NCI-H146 (cell line): ENCODE measurements at regions not wholly inside any gene's neighbourhood (a gene's known extent, or its start where the extent isn't known, plus 50 kb on each side); places are given as distances from the start of the nearest gene placed in this dataset.
"Not testable (repeated sequence)": the region's sequence is repeated elsewhere in the genome, so short reads cannot be mapped to it uniquely, and the experiment has no call there.

ENCODE experiments used
- DNase-seq: peaks from one replicate; lab custom pipeline; 2025; lab: John Stamatoyannopoulos, UW

DNA sequence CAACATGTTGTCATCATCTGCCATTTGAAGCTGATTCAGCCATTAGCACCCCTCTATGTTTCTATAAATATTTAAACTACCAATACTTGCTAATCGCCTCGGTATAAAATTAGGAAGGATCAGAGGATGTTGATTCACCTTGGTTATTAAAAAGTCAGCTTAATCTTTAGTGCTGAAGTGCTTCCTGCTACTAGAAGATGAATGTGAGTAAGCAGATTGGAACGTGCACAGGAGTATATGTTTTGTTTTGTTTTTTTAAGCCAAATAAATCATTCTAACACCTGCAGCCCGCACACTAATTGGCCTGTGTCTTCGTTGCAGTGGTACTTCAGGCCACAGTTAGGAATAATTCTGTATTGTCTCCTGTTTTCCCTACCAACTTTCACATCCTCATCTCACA is 485.7 kb downstream of the AJAP1 start:
- DNase-seq = no peak

DNA sequence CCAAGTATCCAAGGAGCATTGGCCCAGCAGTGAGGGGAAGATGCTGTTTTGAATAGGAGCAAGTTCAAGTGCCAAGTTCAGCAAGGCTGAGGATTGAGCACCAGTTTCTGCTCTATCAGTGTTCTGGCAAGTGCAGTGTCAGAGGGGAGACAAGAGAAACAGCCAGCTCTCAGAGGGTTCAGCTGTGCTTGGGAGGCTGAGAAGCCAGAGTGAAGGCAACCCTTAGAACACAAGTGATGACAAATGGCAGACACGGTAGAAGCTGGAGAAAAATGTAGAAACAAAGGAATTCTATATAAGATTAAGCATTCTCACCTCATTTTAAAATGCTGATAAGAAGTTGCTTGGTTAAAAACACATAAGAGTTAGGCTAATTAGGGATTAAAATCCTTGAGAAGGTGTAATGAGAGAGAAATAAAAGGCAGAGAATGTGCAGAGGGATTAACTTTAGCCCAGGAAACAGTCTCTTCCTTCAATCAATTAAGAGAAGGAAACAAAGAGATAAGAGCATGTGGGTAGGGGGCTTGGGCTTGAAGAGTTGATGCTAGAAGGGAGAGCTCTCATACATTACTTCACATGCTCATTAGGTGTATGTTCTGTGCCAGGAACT is 475.4 kb downstream of the AJAP1 start:
- no peak for DNase-seq

DNA sequence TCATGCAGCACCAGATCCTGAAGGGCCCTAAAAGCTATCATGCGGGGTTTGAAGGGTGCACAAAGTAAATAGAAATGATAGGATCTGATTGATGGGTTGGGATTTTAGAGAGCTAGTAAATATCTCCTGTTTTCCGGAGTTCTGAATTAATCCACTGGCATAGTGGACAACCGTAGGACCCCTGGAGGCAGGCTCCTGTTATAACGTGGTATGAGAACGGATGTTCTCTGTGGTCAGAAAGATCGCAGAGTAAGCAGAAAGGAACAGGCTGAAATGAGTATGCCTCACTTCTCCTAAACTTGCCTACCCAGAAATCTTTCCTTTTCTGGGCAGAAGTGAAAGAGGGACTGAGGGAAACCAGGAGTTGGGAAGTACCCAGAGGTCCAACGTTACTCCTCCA is 470.8 kb downstream of the AJAP1 start:
- no peak for DNase-seq

DNA sequence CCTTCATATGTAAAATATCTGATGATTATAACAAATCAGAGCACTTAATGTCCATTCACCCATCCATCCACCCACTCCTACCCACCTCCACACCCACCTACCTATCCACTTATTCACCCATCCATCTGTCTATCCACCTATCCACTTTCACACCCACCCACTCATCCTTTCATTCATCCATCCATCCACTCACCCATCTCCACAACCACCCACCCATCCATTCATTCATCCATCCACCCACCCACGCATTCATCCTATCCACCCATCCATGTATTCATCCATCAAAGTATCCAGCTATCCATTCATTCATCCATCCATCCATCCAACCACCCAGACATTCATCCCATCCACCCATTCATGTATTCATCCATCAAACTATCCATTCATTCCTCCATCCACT is 466.1 kb downstream of the AJAP1 start:
- no peak for DNase-seq

DNA sequence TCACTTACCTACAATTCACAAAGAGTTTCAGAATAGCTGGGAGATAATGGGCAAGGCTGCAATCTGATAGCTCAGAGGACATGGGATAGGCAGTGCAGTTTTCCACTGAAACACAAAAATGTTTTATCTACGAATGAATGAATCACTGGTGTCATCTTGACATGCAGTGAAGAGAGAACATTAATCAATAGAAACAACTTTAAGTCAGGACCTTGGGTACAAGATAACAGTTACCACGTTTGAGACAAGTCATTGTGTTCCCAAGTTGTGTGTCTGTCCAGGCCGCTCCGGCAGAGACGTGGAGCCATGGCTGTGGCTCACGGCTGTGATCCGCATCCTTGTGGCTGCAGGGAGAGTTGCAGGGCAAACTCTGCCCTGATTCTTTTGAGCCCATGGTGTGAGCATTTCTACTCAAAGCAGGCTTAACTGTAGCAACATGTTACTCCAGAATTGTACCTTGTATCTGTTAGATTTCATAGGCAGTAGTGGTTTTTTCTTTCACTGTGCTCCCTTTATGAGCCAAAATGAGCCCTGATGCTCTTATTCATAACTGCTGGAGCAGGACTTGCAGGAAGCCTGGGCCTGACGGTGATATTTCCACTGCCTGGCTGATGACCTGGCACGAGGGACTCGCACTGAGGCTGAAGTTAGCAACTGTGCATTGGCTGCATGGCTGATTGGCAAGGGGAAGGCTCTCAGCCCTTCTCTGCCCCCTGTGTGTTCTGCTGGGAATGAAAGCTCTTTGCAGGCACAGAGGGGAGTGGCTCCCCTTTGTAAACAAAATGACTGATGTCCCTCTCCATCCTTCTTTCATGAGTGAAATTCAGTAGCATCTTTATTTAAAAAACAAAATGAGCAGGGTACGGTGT is 465.2 kb downstream of the AJAP1 start:
- DNase-seq = no peak

DNA sequence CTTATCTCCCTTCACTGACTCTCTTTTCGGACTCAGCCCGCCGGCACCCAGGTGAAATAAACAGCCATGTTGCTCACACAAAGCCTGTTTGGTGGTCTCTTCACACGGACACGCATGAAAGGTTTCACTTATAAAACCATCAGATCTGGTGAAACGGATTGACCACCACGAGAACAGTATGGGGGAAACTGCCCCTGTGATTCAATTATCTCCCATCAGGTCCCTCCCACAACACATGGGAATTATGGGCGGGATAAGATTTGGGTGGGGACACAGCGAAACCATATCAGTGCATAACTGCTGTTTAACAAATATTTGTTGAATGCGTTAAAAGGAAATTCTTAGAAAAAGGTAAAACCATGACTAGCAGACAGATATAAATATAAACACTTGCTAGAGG is 464.4 kb downstream of the AJAP1 start:
- DNase-seq = not testable (repeated sequence)

DNA sequence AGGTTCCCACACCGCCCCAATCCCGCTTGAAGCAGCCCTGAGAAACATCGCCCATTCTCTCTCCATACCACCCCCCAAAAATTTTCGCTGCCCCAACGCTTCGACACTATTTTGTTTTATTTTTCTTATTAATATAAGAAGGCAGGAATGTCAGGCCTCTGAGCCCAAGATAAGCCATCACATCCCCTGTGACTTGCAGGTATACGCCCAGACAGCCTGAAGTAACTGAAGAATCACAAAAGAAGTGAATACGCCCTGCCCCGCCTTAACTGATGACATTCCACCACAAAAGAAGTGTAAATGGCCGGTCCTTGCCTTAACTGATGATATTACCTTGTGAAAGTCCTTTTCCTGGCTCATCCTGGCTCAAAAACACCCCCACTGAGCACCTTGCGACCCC is 463.9 kb downstream of the AJAP1 start:
- not testable (repeated sequence) for DNase-seq

DNA sequence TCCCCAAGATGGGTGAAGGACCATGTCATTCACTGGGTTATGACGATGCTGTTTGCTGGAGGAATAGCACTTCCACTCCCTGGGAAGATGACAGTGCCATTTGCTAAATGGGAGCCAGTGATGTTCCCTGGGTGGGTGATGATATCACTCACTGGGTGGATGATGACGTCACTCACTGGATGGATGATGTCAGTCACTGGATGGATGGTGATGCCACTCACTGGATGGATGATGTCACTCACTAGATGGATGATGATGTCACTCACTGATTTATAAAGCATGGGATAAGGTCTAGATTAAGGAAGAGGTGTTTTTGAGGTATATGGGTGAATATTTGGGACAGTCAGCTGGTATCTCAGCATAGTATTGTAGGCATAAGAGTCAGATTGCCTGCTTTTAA is 457.2 kb downstream of the AJAP1 start:
- DNase-seq = no peak

DNA sequence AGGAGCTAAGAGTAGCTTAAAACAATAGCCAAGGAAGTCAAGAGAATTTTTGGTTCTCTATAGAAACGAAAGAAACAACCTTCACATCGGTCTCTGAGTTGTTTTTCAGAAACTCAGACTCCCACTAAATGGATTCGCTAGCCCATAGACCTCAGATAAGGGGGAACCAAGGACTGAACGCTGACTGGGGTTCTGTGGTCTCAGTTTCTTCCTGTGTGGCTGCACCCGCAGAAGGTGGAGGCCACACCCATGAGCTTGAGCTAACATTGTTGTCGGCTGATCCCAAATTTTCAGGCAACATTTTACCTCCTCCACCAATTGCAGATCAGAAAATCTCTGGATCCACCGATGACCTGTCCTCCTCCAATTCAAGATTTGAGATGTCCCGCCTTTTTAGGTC is 456.1 kb downstream of the AJAP1 start:
- no peak for DNase-seq

DNA sequence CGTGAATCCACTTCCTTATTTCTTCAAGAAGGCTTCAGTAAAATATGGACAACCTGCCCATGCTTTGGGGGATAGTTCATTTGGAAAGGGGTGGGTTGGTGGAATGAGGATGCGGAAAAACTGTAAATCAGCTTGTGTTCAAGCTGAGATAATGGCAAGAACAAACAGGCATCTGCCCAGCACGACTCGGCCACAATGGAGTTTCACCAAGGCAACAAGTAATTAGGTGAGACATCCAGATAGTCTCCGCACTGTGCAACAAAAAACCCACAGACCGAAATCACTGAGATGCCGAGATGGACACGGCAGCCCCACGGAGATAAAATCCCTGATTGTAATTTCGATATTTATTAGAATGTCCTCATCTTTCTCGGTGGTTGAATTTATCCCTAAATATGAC is 455.2 kb downstream of the AJAP1 start:
- DNase-seq = peak; percentile 71

DNA sequence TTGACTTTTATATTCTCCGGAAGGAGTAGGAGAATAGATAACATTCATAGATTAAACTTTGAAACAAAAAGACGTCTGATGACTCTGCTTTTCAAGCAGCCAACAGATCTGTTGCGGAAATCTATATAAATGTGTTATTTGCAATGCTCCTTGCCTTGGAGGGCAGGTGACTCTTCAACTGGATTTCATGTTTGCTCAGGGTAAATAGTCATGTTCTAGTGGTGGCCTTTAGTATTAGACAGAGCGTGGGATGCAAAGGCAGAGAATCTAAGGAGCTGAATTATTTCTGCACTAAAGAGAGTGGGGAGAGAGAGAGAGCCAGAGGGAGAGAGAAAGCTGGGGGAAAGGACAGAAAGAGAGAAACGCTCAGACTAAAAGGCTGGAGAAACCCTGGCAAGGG is 454.3 kb downstream of the AJAP1 start:
- DNase-seq = peak; percentile 6

DNA sequence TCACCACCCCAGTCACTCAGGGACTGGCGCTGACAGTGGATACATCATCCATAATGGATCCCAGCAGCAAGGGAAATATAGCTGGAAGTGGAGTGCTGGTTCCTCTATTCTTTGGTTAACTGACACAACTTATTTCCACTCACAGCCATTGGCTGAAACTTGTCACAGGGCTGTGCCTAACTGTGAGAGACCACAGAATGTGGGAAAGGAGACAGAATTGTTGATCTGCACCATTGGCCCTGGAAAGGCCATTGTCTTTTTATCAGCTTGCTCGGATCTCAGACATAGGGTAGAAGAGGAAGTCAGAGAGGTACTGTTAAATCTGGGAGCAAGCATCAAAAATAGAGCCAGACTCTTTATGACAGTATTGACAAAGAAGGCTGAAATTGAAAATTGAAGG is 451.3 kb downstream of the AJAP1 start:
- no peak for DNase-seq

DNA sequence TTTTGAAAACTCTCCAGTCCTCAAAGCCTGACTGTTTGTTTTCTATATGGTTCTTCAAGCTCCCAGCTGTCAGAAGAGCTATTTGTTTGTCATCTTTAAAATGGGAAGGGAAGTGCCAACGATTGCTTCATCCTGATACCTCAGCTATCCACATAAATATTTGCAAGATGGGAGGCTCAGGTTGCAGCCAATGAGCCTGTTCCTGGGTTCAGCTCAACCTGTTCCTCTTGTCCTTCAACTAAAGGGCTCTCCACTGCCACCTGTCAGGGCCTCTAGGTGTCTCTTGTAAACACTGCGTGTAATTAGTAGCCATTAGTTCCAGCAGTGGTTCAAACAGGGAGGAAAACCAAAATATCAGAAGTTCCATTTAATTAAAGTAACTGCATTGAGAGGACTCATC is 445.1 kb downstream of the AJAP1 start:
- peak; percentile 35 for DNase-seq

DNA sequence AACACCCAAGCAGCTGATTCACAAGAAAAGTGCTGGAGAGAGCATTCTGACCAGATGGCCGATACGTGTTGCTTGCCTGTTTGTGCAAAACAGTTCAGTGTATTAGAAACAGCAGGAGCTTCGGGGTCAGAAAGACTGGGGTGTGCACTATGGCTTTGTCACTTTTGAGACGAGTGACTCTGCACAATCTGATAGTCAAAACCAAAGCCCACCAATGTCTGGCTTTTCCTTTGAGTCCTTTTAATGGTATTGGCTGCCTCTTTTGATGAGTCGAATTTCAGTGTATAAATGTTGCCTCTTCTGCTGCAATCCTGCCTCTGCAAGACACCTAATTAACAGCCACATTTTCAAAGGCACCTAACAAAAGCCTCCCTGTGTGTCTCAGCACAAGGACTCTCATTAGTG is 444.6 kb downstream of the AJAP1 start:
- DNase-seq = peak; percentile 6

DNA sequence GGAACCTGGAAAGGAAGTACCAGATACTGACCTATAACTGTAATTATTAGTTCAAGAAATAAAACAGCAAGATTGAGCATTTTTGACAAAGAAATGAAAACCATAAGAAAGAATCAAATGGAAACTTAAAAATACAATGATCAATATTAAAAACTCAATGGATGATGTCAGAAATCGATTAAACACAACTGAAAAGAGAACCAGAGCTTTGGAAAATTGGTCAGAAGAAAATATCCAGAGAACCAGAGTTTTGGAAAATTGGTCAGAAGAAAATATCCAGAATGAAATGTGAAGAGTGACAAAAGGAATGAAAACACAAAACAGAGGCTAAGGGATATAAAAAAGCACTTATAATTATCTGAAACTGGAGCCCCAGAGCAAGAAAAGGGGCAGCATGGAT is 438.6 kb downstream of the AJAP1 start:
- no peak for DNase-seq

DNA sequence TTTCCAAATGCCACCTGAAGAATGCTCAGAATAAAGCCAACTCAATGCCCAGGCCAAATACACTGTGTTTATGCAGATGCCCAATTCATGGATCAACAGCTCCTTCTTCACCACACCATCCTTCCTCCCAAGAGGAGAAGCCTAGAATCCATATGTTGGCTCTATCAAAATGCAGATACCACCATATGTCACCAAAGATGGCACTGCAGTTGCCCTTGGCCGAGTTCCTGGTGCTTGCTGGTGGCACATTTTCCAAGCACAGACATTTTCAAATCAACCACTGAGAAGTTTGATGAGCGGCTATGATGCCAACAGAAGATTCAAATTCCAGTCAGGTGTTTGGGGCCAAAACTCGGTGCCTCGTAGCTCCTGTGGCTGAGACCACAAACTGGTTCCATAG is 430.3 kb downstream of the AJAP1 start:
- DNase-seq = no peak

DNA sequence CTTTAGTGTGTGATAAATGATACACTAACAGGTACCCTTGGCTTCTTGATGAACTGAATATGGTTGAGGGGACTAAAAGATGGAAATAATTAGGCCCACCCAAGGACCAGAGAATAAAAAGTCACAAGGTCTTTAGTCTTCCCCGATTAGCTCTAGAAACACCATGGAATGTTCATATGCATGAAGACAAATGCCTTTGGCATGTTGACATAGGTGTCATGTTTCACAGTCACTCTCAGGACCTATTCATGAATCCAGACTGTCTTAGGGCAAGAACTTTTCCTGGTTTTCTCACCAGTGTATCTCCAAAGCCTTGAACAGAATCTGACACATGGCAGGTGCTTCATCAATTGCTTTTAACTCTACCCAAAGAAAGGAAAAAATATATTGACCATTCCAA is 412.8 kb downstream of the AJAP1 start:
- DNase-seq = no peak

DNA sequence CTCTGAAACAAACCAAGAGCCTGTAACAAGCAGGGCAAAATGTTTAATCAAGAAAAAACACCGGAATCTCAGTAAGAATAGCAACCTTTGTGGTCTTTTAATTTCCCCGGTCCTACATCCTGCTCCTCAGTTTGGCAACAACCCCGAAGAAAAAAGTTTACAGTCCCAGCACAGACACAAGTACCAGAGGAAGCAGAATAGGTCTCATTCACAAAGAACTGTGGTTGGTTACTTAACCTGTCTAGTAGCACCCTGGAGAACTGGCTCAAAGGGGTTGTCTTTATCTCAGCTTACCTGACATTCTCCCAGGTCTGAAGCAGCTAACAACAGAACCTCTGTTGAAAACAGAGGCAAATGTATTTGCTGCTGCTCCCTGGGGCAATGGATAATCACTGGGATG is 399.3 kb downstream of the AJAP1 start:
- DNase-seq = no peak

DNA sequence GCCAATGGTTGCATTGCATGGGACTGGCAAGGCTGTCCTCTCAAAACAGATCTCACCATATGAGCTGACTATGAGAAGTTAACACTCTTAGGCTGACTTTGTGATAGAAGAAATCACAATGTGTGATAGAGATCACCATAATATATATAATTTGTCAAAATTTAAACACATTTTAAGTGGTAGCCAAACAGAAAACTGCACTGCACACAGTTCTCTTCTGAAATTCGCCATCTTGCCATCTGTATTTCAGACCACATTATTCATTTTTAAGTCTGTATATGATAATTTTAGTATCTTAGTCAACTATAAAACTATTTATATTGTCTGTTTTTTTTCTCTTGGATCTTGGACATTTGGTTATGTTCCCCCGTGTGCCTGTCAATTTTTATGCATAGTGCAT is 374.7 kb downstream of the AJAP1 start:
- no peak for DNase-seq

DNA sequence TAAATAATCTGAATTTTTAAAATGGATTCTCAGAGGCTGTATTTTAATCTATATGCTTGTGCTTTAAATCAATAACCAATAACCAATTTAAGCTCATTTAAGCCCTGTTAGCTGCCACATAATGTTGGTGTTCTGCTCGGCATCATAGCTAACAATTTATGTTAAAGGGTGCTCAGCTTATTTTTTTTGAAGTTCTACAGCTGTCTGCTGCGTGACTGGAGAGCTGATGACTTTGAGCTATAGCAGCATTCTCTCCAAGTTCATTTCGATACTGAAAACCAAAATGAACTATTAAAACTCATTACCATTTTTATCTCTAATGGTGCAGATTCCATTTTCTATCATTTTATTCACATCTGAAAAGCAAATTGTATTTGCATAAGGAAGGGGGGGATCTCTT is 357.8 kb downstream of the AJAP1 start:
- DNase-seq = no peak

DNA sequence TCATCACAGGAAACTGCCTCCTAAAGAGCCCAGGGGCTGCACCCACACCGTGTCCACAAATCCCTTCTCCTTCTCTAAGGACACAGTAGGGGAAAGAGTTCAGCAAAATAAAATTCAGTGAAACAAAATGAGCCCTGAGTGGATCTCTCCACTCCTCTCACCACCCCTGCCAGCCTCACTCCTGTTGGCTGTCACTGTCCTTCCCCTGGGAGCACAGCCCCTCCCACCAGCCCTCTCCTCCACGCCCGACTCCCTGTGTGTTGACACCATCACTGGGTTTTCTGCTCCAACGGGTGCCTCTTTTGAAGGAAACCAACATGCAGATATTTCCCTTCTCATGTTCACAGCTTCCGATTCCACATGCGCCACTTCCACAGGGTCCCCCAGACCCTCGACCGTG is 356.2 kb downstream of the AJAP1 start:
- DNase-seq = no peak

DNA sequence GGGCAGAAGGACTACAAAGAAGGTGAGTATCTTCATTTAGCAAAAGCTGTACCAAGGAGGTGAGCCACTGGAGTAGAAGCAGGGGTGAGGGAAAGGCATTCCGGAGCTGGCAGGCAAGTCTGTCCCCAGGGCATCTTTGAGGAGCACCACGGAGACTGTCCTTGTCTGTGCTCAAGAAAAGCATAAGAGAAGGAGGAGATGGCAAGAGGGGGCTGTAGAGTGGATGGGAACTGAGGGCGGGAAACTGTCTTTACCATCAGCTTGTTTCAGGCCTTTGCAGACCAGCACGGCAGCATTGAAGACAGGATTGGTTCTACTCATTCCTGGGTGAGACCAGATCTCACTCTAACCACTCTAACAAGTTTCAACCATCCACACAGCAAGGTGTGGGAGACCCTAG is 355.8 kb downstream of the AJAP1 start:
- no peak for DNase-seq

DNA sequence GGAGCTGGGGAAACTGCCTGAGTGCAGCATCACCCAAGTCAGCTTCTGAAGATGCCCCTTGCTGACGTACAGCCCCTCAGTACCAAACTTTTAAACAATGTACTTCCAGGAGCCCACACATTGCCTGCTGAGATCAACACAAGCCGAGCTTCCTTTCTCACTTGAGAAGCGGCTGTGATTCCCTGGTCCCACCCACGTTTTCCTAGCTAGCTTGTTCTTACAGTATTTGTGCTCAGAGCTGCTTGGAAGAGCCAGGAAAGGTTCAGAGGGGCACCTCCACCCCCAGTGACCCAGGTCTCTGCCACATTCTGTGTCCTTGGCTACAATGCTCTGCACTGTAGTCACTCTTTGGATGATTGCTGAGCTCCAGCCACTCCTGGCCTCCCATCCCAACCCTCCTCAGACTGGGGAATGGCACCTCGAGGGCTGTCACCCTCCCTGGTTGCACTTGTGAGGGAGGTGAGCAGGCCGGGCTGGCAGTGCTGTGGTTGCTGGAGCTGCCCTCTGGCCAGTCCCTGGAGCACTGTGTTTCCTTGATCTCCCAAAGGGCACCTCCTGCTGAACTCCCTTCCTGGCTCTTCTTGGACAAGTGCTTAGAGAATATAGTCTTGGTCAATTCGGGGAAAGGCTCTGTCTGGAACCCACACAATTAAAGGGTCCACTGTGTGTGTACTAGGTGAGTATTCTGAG is 355.1 kb downstream of the AJAP1 start:
- DNase-seq = no peak
